BLaER1 treated with 17β-estradiol and CSF1 and Interleukin-3, amounts not matched to agents 10 nM and 100 nM (cell line): ENCODE measurements at regions not wholly inside any gene's neighbourhood (a gene's known extent, or its start where the extent isn't known, plus 50 kb on each side); places are given as distances from the start of the nearest gene placed in this dataset.
"Not testable (repeated sequence)": the region's sequence is repeated elsewhere in the genome, so short reads cannot be mapped to it uniquely, and the experiment has no call there.

Experiments used
- H3K27ac ChIP-seq, 11 experiments: shearing (Covaris generic); formaldehyde crosslinking; 2 replicates each; pipeline ENCODE4 v1.8.1; 2022
- H3K27me3 ChIP-seq, 11 experiments: shearing (Covaris generic); formaldehyde crosslinking; 2 replicates each; pipeline ENCODE4 v1.8.1; 2022
- H3K36me3 ChIP-seq, 11 experiments: shearing (Covaris generic); formaldehyde crosslinking; 2 replicates each; pipeline ENCODE4 v1.8.1; 2022
- H3K4me1 ChIP-seq, 10 experiments: shearing (Covaris generic); formaldehyde crosslinking; 2 replicates each; pipeline ENCODE4 v1.8.1; 2022
- H3K4me2 ChIP-seq, 11 experiments: shearing (Covaris generic); formaldehyde crosslinking; 2 replicates each; pipeline ENCODE4 v1.8.1; 2022
- H3K4me3 ChIP-seq, 10 experiments: shearing (Covaris generic); formaldehyde crosslinking; 2 replicates each; pipeline ENCODE4 v1.8.1; 2022
- H3K9ac ChIP-seq, 11 experiments: shearing (Covaris generic); formaldehyde crosslinking; 2 replicates each; pipeline ENCODE4 v1.8.1; 2022
- H3K9me3 ChIP-seq, 11 experiments: shearing (Covaris generic); formaldehyde crosslinking; replicated peaks in 1 of 11; 2 replicates each; pipeline ENCODE4 v1.8.1; 2022
- H4K20me1 ChIP-seq, 11 experiments: shearing (Covaris generic); formaldehyde crosslinking; 2 replicates each; pipeline ENCODE4 v1.8.1; 2022
- Cebpa-rat ChIP-seq, 11 experiments: shearing (Covaris generic); IDR thresholded peaks; 2 replicates each; pipeline ENCODE4 v1.8.1; 2022

DNA sequence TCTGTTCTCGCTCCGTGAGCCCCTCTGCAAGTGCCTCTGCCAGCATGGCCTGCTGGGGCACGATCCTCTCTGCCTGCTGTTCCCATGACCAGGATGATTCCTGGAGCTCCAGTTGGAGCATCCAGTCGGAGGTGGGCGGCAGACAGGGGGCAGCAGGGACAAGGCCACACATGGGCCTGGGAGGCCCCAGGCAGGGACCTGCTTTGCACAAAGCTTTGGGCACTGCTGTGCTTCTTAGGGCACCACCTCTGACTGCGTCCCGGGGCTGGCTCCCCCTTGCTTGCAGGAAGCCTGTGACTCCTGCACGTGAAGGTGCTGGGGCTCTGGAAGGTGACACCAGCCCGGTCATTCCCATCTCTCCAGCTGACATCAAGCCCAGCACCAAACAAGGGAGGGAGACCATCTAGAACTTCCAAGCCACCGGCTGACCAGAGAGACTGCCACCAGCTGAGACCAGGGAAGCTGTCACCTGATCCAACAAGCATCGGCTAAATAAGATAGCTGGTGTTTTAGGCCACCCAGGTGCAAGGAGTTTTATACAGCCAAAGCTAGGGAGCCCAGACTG, 174.8 kb upstream of the FOXD4L5 start:
- Histone ChIP-seq H3K36me3 (no peaks in the 10 kb centered on the region), H3K4me2 (no peak overlapping the region), H3K27me3 (no peaks in the 10 kb centered on the region), H3K4me3 (no peak overlapping the region), H3K27ac (no peak overlapping the region), H4K20me1 (no peaks in the 10 kb centered on the region), H3K9ac (no peak overlapping the region), H3K9me3 (no peaks in the 10 kb centered on the region; a peak in 1 of 22 replicates), H3K4me1 (peaks cover 0 to 5% (median 0%) of the 10 kb centered on the region in 10 experiments; a peak in 2 of 20 replicates)
- no peak for TF ChIP-seq Cebpa-rat (IDR thresholded peaks at IDR 0.05)

DNA sequence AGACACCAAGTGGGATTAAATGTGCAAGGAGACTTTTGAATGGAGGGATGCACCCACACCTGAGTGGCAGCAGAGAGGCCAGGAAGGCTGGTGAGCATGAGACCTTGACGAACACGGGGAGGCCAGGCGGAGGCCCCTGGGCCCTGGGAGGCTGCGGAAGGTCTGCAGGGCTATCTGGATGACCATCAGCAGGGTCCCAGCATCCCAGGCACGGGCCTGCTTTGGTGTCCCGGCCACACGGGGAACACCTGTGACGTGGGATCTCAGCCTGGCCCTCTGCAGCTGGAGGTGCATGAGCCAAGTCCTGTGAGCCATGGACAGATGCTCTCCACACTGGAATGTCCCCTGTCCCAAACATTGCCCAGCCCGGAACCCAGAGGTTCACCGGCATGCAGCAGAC, 174.0 kb upstream of the FOXD4L5 start:
- Histone ChIP-seq H3K4me3 (no peak overlapping the region), H3K27ac (no peak overlapping the region)

DNA sequence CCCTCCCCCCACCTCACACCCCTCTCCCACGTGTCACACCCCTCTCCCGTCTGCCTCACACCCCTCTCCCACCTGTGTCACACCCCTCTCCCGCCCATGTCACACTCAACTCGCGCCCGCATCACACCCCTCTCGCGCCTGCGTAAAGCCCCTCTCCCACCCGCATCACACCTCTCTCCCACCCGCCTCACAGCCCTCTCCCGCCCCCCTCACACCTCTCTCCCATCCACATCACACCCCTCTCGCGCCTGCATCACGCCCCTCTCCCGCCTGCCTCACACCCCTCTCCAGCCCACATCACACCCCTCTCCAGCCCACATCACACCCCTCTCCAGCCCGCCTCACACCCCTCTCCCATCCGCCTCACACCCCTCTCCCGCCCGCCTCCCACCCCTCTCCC, 173.5 kb upstream of the FOXD4L5 start:
- Histone ChIP-seq H3K4me3 (no peak overlapping the region), H3K9ac (no peak overlapping the region), H3K4me2 (no peak overlapping the region), H3K27ac (no peak overlapping the region), H3K4me1 (peaks cover 0 to 5% (median 0%) of the 10 kb centered on the region in 10 experiments; a peak in 2 of 20 replicates), H3K9me3 (no peaks in the 10 kb centered on the region; a peak in 1 of 22 replicates), H4K20me1 (no peaks in the 10 kb centered on the region), H3K27me3 (no peaks in the 10 kb centered on the region), H3K36me3 (no peaks in the 10 kb centered on the region)
- TF ChIP-seq Cebpa-rat (IDR thresholded peaks at IDR 0.05) = no peak

More for the DNA sequence above, 174.0 kb upstream of the FOXD4L5 start:
- Histone ChIP-seq H3K4me2 (no peak overlapping the region), H3K27me3 (no peaks in the 10 kb centered on the region), H4K20me1 (no peaks in the 10 kb centered on the region), H3K4me1 (peaks cover 0 to 5% (median 0%) of the 10 kb centered on the region in 10 experiments; a peak in 2 of 20 replicates), H3K36me3 (no peaks in the 10 kb centered on the region), H3K9me3 (no peaks in the 10 kb centered on the region; a peak in 1 of 22 replicates), H3K9ac (no peak overlapping the region)
- no peak for TF ChIP-seq Cebpa-rat (IDR thresholded peaks at IDR 0.05)

DNA sequence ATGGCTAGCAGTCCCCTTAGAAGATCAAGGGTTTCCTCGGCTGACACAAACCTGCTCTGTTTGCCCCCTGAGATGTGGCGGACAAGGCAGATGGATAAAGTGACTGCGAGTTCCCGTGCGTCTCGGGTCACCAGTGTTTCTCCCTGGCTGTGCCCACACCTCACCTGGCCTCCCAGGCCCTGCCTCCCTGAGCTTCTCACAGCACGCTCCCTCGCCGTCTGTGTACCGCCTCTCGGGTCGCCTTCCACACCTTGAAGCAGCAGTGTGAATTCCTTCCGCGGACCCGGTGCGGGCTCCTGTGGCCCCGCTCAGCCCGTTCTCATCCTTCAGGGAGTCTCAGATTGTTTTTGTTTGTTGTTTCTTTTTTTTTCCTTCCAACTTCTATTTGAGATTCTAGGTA, 172.0 kb upstream of the FOXD4L5 start:
- H3K9ac ChIP-seq, H3K36me3 ChIP-seq, H3K4me2 ChIP-seq, H3K4me1 ChIP-seq, H3K27me3 ChIP-seq, H4K20me1 ChIP-seq, H3K27ac ChIP-seq, H3K4me3 ChIP-seq, H3K9me3 ChIP-seq: not testable (repeated sequence)

DNA sequence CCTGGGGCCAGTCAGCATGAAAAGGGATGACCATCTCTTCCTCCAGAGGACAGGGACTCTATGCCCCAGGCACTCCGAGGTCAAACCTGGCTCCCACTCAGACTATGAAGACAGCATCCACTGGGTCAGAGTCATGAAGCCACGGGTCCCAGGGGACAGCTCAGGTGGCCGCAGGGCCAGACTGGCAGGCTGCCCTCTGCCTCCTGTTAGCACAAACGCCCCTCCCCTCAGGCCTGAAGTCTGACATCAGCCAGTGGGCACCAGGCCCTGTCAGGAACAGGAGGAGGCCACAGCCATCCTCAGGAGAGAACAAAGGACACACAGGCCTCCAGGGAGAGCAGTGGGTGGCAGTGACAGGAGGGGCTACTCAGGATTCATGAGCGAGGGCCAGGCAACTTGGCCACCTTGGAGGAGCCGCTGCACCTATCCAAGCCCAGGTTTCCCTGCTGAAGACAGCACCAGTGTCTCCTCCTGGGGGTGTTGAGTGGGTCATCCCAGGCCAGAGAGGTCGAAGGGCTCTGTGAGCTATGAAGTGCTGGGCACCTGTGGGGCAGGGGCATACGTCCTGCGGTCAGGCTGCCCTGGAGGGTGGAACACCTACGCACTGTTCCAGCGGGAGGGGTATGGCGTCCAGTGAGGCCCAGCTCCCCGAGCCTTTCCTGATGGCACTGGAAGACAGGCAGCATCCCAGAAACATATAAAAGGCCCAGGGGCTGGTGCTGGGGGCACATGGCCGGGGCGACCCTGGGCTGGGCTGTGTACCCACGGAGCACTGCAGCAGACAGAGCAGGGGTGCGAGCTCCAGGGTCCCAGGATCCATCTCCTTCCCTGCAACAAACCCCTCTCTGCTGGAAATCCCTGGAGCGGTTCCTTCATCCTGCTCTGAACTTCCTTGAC, 171.0 kb upstream of the FOXD4L5 start:
- H3K4me2 ChIP-seq, H3K4me1 ChIP-seq, H3K9me3 ChIP-seq, H3K27me3 ChIP-seq, H3K9ac ChIP-seq, H3K27ac ChIP-seq, H4K20me1 ChIP-seq, H3K4me3 ChIP-seq, H3K36me3 ChIP-seq: not testable (repeated sequence)

DNA sequence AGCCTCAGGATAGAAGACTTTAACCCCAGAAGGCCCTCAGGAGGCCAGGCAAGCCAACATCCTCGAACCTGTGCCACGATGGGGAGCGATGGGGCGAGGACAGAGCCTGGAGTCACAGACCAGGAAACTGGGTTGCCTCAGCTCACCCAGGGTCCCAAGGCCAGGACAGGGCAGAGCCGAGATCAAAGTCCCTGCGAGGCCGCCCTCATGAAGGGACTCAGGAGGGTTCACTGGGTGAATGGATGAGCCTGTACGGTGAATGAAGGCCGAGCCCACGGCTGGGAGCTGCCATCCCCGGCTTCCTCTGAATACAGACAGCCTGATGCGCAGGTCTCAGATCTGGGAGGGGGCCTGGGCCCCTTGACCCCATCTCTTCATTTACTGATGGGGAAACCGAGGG, 170.1 kb upstream of the FOXD4L5 start:
- H3K4me3 ChIP-seq, H3K9me3 ChIP-seq, H3K9ac ChIP-seq, H3K4me2 ChIP-seq, H3K36me3 ChIP-seq, H3K27ac ChIP-seq, H3K4me1 ChIP-seq, H4K20me1 ChIP-seq, H3K27me3 ChIP-seq: not testable (repeated sequence)

DNA sequence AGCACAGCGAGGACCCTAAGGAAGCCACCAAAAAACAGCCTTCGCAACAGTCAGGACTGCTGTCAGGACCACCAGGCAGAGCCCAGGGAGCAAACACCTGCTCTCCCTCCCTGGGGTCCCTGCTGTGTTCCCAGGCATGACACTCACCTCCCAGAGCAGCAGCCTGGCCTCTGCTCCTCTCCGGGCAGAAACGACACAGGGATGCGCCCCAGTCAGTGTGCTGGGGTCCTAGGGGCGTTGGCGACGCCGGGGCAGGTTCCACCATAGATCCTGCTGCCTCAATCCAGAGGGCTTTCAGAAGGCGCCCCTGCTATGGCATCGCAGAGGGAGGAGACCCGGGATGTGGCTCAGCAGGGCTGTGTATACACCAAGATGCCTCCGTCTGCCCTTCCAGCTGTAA, 169.7 kb upstream of the FOXD4L5 start:
- not testable (repeated sequence) for H3K27ac ChIP-seq, H3K9ac ChIP-seq, H3K27me3 ChIP-seq, H3K4me2 ChIP-seq, H3K4me1 ChIP-seq, H3K4me3 ChIP-seq, H3K36me3 ChIP-seq, H4K20me1 ChIP-seq, H3K9me3 ChIP-seq

DNA sequence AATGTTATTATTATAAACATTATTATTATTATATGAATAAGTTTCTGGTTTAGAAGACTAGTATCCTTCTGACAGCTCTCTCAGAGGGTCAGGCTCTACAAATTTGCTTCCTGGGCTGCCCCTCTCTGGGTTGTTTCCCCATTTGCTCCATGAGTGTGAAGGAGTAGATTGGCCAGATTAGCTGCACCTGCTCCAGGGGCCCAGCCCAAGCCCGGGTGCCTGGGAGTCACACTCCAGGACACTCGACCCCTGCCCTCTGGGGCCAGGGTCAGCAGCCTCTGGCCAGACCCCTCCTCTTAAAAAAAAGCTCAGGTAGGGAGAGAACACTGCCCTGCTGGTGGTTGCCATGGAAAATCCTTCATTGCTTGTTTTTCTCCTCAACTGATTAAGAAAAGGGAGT, 169.0 kb upstream of the FOXD4L5 start:
- H3K4me3 ChIP-seq, H3K27ac ChIP-seq, H3K9ac ChIP-seq, H3K4me1 ChIP-seq, H3K9me3 ChIP-seq, H3K4me2 ChIP-seq, H3K27me3 ChIP-seq, H3K36me3 ChIP-seq, H4K20me1 ChIP-seq: not testable (repeated sequence)

DNA sequence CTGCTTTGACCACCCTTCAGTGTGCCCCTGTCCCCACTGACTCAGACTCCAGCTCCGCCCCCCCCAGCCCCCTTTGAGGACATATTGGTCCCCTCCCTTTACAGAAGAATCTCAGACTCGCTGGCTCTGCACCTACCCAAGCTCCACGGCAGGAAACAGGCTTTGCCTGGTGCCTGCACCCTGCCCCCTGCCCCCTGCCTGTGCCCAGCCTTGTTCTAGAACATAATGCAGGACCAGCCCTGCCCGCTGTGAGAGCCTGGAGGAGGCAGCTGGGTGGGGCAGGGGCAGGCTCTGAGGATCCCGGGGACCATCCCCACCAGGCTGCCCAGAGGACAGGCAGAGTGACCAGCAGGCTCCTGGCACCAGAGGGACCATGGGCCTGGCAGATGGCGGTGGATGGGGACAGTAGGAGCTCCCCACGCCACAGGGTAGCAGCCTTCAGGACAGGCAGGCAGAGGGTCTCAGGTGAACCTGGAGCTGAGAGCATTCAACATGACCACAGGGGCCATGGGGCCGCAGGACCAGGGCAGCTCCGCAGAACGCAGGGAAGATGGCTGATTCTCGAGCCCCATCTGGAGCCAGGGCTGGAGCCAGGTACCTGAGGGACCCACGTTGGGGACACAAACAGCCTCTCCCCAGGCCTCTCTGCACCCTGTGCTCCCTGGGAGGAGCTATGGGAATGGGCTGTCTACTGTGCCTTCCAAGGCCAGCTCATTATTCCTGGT, 165.0 kb upstream of the FOXD4L5 start:
- H3K9me3 ChIP-seq, H3K36me3 ChIP-seq, H3K4me2 ChIP-seq, H3K4me3 ChIP-seq, H3K27me3 ChIP-seq, H3K4me1 ChIP-seq, H3K9ac ChIP-seq, H3K27ac ChIP-seq, H4K20me1 ChIP-seq: not testable (repeated sequence)

DNA sequence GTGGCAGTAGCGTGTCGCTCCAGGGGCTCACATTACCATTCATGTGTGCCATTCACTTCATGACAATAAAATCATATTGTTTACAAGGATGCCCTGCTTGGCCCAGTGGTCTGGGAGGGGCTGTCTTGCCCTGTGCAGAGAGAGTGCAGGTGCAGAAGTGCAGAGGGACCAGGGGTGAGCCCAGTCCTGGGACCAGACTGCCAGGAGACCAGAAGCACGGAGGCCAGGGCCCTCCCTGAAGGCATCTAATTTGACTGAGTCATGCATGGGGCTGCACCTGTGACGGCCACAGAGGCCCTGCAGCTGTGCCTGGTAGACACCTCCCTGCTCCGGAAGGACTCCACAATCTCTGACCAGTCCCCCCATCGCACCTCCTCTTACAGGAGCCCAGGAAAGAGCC, 164.4 kb upstream of the FOXD4L5 start:
- no peak overlapping the region for H3K4me3 ChIP-seq
- no peak for TF ChIP-seq Cebpa-rat (IDR thresholded peaks at IDR 0.05)

DNA sequence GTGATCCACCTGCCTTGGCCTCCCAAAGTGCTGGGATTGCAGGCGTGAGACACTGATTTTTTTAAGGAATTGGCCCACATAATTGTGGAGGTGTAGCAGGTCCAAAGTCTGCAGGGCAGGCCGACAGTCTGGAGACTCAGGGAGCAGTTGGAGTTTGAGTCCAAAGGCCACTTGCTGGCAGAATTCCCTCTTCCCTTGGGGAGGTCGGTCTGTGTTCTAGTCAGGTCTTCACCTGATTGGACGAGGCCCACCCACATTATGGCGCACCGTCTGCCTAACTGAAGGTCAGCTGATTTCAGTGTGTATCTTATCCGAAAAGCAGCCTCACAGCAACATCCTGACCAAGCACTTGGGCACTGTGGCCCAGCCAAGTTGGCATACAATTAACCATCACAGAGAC, 162.1 kb upstream of the FOXD4L5 start:
- H3K9ac ChIP-seq, H3K27me3 ChIP-seq, H3K4me1 ChIP-seq, H3K4me3 ChIP-seq, H3K9me3 ChIP-seq, H3K36me3 ChIP-seq, H3K27ac ChIP-seq, H4K20me1 ChIP-seq, H3K4me2 ChIP-seq: not testable (repeated sequence)

More for the DNA sequence above, 164.4 kb upstream of the FOXD4L5 start:
- Histone ChIP-seq H3K4me1 (no peaks in the 10 kb centered on the region), H3K27me3 (no peaks in the 10 kb centered on the region), H4K20me1 (no peaks in the 10 kb centered on the region), H3K4me2 (no peak overlapping the region), H3K9me3 (no peaks in the 10 kb centered on the region), H3K9ac (no peak overlapping the region), H3K27ac (no peak overlapping the region), H3K36me3 (no peaks in the 10 kb centered on the region)

DNA sequence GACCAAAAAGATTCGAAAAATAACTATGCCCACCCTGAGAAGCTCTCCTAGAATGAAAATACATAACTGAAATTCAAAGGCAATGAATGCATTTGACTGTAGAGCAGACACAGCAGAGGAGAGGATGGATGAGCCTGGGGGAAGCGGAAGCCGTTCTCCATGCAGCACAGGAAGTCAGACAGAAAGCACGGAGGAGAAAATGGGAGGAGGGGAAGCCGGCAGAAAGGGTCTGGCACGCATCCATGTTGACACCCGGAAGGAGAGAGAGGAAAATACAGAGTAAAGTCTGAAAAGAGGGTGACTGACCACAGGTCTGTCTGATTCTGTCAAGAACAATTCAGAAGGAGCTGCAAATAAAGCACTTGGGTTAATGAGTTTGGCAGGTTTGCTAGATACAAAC, 161.0 kb upstream of the FOXD4L5 start:
- H3K27me3 ChIP-seq, H3K4me3 ChIP-seq, H4K20me1 ChIP-seq, H3K4me2 ChIP-seq, H3K27ac ChIP-seq, H3K36me3 ChIP-seq, H3K9me3 ChIP-seq, H3K9ac ChIP-seq, H3K4me1 ChIP-seq: not testable (repeated sequence)
